Osteocyte (in vitro differentiated cells): ENCODE measurements at regions not wholly inside any gene's neighbourhood (a gene's known extent, or its start where the extent isn't known, plus 50 kb on each side); places are given as distances from the start of the nearest gene placed in this dataset.

Experiments used
- DNase-seq: peaks from one replicate; pipeline ENCODE4 v3.0.0; 2021; ENCODE audit warnings: mixed read lengths; ENCODE audit not compliant: unreplicated experiment; ENCODE audit errors: extremely low spot score
- H3K27ac Mint-ChIP-seq: one replicate; pipeline ENCODE4 v1.8.0; 2021; ENCODE audit warnings: mild to moderate bottlenecking, mixed read lengths; ENCODE audit not compliant: unreplicated experiment
- H3K27me3 Mint-ChIP-seq: one replicate; pipeline ENCODE4 v1.8.0; 2021; ENCODE audit warnings: mixed read lengths; ENCODE audit not compliant: unreplicated experiment
- H3K36me3 Mint-ChIP-seq: one replicate; pipeline ENCODE4 v1.8.0; 2021; ENCODE audit warnings: mixed read lengths; ENCODE audit not compliant: unreplicated experiment
- H3K4me1 Mint-ChIP-seq: one replicate; pipeline ENCODE4 v1.8.0; 2021; ENCODE audit warnings: mixed read lengths; ENCODE audit not compliant: unreplicated experiment
- H3K4me3 Mint-ChIP-seq: one replicate; pipeline ENCODE4 v1.8.0; 2021; ENCODE audit warnings: mild to moderate bottlenecking, moderate library complexity, mixed read lengths; ENCODE audit not compliant: unreplicated experiment
- H3K9me3 Mint-ChIP-seq: one replicate; pipeline ENCODE4 v1.8.0; 2021; ENCODE audit warnings: mixed read lengths; ENCODE audit not compliant: unreplicated experiment
- TF ChIP-seq, protein P1 (sequence below): fragments of 200-600 bp; sonication (generic); IDR thresholded peaks from 2 replicates; pipeline ENCODE4 v1.5.0; 2021; ENCODE audit warnings: antibody characterized with exemption, mild to moderate bottlenecking, moderate library complexity

DNA sequence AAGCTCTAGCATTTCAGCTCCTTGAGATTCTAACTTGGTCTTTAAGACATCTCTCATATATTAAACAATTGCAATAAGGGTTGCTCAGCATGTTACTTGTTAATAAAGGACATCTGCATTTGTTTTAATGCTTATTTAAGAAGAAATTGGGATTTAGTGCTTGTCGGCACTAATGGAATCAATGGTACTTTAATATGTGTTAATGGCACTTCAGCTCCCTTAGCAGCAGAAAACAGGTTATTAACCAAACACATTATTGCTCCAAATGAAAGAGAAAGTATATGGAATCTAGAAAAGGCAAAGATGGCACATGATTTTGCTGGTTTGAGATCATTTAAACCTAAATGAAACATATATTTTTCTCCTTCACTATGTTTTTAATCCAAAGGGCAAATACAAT lies 137.3 kb upstream of the GOLIM4 start:
- Mint-ChIP-seq H3K36me3 (no peaks in the 10 kb centered on the region), H3K27me3 (peaks cover 43% of the 10 kb centered on the region), H3K9me3 (peaks cover 5% of the 10 kb centered on the region), H3K4me3 (no peak overlapping the region), H3K4me1 (no peaks in the 10 kb centered on the region), H3K27ac (no peak overlapping the region)
- no peak for DNase-seq
- TF ChIP-seq, protein P1, sequence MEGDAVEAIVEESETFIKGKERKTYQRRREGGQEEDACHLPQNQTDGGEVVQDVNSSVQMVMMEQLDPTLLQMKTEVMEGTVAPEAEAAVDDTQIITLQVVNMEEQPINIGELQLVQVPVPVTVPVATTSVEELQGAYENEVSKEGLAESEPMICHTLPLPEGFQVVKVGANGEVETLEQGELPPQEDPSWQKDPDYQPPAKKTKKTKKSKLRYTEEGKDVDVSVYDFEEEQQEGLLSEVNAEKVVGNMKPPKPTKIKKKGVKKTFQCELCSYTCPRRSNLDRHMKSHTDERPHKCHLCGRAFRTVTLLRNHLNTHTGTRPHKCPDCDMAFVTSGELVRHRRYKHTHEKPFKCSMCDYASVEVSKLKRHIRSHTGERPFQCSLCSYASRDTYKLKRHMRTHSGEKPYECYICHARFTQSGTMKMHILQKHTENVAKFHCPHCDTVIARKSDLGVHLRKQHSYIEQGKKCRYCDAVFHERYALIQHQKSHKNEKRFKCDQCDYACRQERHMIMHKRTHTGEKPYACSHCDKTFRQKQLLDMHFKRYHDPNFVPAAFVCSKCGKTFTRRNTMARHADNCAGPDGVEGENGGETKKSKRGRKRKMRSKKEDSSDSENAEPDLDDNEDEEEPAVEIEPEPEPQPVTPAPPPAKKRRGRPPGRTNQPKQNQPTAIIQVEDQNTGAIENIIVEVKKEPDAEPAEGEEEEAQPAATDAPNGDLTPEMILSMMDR, result no peak

DNA sequence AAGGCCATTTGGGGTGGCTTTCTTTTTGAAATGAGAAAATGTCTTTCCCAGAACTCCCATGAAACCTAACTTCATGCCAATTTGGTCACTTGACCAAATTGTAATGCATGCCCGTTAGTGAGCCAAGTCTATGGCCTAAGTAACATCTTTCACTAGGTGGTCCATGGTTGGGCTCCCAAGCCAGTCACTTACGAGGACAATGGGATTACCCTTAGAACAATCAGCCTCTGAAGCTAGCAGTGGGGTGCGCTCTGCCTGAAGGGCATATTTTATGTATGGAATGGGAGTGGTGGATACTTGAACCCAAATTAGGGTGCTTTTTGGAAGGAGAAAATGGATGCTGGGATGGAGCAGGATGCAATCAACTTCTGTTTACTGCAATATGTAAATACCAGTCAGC lies 127.4 kb upstream of the GOLIM4 start:
- H3K36me3 Mint-ChIP-seq, result no peaks in the 10 kb centered on the region
- no peak overlapping the region for H3K4me3 Mint-ChIP-seq
- no peaks in the 10 kb centered on the region for H3K9me3 Mint-ChIP-seq
- no peak for DNase-seq
- H3K27ac Mint-ChIP-seq, result no peak overlapping the region
- TF ChIP-seq, protein P1, result no peak
- H3K27me3 Mint-ChIP-seq, result no peaks in the 10 kb centered on the region
- no peaks in the 10 kb centered on the region for H3K4me1 Mint-ChIP-seq

DNA sequence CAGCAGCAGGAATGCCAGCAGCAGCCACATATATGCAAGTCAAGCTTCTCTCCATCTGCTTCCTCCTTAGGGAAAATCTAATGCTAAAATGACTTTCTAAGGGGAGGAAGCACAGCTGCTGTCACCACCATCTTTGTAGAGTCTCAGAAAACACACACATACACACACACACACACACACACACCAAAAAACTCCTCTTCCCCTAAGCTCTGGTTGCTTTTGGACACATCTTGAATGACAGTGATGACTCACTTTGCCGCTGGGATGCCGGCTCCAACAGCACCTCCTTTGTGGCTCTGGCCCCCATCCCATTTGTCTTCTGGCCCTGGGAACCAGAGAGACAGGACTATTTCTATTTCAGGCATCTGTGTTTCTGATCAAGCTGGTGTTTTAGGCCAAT lies 124.8 kb upstream of the GOLIM4 start:
- Mint-ChIP-seq H3K27me3 (no peaks in the 10 kb centered on the region), H3K36me3 (no peaks in the 10 kb centered on the region), H3K4me1 (no peaks in the 10 kb centered on the region), H3K9me3 (no peaks in the 10 kb centered on the region), H3K4me3 (no peak overlapping the region), H3K27ac (no peak overlapping the region)
- no peak for DNase-seq
- TF ChIP-seq, protein P1, result no peak

DNA sequence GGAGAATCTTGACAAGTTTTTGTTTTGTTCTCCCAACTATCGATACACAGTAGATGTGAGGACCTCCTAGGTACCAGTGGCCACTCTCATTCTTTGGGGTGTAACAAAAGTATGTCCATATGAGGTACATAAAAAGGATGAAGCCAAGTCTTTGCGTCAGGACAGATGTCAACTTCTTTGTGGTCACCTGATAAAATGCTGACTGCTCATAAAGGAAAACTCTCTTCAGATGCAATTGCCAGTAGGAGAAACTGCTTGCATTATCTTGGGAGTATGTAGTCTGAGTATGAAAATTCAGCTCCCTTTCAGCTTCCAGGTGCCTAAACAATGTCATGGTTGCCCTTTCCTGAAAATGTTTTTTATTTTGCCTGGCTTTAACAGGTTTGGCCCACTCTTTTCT lies 123.8 kb upstream of the GOLIM4 start:
- Mint-ChIP-seq H3K27ac (no peak overlapping the region), H3K27me3 (no peaks in the 10 kb centered on the region), H3K4me1 (no peaks in the 10 kb centered on the region), H3K9me3 (no peaks in the 10 kb centered on the region), H3K36me3 (no peaks in the 10 kb centered on the region), H3K4me3 (no peak overlapping the region)
- TF ChIP-seq, protein P1, result no peak
- no peak for DNase-seq

DNA sequence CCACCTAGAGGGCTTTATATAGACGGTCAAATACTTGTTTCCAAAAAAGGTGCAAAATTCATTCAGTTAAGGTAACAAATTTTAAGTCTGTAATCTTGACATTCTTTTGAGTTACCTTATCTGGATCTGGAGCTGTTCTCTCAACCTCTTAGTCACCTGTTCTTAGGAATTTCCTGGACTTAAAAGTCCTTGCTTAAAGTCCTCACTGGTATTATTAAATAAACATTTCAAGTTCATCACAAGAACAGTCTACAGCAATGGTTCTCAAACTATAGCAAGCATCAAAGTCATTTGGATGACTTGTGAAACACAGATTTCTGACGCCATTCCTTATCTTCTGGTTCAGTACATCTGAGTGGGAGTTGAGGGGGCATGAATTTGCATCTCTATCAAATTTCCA lies 122.9 kb upstream of the GOLIM4 start:
- TF ChIP-seq, protein P1, result no peak
- Mint-ChIP-seq H3K4me3 (no peak overlapping the region), H3K4me1 (peaks cover 2% of the 10 kb centered on the region), H3K9me3 (no peaks in the 10 kb centered on the region), H3K36me3 (no peaks in the 10 kb centered on the region), H3K27ac (no peak overlapping the region), H3K27me3 (no peaks in the 10 kb centered on the region)
- no peak for DNase-seq
